Fibroblast of skin of back (primary cell): ENCODE measurements at regions not wholly inside any gene's neighbourhood (a gene's known extent, or its start where the extent isn't known, plus 50 kb on each side); places are given as distances from the start of the nearest gene placed in this dataset.

ENCODE experiments used
- DNase-seq: peaks from one replicate; pipeline ENCODE4 v3.0.0-alpha.2; 2013

DNA sequence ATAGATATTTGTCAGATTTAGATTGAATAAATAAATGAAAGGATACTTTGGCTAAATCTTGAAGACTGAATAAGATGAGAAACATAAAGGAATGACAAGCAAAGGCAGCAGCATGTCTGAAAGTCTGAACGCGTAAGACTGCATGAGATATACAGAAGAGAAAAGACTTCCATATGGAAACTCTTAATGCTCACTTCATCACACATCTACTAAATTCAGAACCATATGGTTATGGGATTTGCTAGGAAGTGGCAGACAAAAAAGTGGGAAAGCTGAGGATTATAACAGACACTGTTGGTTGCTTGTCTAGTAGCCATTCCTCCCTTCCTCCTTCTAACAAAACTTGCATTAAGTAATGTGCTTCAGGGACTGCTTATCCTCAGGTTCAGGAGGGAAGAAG is 446.7 kb downstream of the KCTD12 start:
- DNase-seq = no peak

DNA sequence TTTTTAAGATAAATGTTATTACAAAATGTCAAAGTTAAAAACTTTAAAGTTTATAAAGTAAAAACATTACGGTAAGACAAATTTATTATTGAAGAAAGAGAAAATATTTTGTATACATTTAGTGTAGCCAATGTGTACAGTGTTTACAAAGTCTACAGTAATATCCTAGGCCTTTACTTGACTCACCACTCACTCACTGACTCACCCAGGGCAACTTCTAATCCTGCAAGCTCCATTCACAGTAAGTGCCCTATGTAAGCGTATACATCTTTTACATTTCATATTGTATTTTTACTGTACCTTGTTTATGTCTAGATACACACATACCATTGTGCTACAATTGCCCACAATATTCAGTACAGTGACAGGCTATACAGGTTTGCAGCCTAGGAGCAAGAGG is 448.2 kb downstream of the KCTD12 start:
- peak; percentile 28 for DNase-seq

DNA sequence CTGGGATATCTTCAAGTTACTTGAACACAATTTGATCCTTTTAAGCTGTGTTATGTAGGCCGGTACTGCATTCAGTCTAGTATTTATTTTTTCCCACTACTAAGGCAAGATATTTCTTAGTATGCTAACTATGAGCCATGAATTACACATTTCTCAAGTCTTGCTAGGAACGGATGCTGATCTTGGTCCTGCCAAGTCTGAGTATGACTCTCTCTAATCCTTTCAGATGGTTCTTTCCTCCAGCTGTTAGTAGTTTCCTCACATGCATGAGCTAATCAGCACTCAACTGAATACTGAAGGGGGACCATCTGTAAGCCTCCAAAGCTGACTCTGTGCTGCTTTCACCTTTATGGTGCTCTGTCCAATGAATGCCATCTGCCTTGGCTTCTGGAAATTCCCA is 460.3 kb downstream of the KCTD12 start:
- peak; percentile 54 for DNase-seq

DNA sequence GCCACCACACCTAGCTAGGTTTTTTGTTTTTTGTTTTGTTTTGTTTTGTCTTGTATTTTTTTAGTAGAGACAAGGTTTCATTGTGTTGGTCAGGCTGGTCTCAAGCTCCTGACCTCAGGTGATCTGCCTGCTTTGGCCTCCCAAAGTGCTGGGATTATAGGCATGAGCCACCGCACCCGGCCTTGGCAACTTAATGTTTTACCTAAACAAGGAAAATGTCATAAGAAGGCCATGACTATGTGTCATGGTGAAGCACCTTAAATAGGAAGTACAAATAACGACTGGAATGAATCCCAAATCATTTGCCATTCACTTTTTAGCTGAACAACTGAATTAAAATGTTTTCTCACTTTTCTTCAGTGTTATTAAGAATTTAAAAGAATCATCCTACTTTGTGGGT is 465.2 kb downstream of the KCTD12 start:
- no peak for DNase-seq

DNA sequence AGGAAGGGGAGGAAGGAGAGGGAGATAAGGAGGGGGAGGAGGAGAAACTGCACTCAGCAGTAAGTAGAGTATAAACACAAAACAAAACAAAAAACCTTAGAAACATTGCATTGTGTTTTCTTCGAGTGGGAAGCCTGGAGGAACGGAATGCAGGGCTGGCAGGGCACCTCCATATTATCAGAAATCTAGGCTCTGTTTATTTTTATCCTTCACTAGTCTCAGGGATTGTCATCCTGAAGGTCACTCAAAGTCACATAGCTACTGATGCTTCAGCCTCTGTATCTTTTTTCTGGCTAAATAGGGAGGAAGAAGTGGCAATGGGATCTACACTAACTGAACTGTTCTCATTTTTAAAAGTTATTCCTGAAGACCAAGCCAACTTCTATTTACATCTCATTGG is 467.8 kb downstream of the KCTD12 start:
- no peak for DNase-seq

DNA sequence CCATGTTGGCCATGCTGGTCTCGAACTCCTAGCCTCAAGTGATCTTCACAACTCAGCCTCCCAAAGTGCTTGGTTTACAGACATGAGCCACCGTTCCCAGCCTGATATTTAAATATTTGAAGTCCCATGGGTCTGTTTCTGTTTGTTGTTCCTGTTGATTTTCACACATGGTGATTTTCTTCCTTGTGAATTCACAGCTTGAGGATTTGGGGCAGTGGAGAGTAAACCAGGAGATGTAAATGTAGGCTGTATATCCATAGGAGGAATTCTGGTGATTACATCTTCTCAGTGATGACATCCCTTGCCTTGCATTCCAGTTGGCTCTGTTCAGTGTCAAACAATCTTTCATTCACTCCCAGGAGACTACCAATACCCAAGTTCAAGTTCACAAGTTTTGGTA is 471.9 kb downstream of the KCTD12 start:
- peak; percentile 13 for DNase-seq

DNA sequence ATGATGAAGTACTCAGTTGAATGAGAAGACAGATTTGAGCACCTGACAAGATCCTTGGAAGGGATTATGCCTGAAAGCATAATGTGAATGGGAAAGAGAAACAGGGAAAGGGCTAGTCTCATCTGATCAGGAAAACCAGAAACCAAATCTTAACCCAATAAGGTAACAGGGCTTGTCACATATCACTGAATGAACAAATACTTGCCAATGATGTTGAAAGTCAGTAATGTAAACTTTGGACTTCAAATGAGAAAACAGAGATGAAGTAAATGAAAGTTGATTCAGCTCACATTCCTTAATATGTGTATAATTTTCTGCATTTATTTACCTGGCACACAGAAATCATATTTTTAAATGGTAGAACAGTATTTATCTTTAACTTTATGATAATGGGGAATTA is 480.0 kb downstream of the KCTD12 start:
- no peak for DNase-seq

DNA sequence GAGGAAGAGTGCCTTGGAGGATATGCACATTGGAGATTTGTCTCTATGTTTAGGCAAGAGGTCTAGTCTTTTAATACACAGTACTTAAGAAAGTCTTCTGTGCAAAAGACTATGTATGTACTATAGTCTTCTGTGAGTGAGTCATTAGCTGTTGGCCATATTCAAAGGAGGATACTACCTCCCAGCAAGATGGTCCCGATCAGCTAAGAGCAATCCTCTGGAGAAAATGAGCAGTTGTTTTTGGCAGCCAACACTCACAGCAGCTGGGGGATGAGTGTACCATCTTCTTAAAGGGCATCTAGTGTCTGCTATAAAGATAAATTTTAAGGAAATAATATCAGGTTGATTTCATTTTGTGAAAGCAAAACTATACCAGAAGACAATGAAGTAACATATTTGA is 487.8 kb downstream of the KCTD12 start:
- peak; percentile 73 for DNase-seq

DNA sequence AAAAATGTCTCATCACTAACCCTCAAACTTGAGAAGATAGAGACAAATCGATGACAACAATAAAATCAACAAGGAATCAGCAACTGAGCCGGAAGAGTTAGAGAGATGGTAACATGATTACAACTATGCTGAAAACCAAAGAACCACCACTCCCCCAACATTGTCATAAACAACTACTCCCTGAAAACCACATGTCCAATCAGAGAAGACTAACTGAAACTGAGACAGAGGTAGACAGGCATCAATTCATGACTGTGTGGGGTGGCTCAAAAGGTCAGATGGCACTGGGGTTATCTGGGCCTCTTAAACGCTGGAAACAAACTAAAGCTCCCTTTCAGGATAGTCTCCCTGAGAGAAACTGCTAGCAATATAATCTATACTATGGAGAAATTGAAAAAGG is 488.8 kb downstream of the KCTD12 start:
- DNase-seq = no peak

DNA sequence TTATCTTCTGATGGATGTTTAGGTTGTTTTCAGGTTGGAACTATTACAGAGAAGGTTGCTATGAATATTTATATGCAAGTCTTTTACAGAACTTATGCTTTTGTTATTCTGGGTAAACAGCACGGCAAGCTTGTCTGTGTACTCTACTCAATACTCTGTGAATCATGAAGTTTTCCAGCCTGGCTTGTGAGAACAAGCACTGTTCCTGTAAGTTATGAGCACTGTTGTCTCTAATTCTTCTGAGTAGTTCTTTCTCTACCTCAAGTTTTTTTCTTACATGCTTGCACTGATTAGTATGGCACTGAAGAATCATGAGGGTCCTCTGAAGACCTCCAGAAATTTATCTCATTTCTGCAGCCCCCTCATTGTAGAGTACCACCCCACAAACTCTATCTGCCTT is 496.9 kb downstream of the KCTD12 start:
- no peak for DNase-seq

DNA sequence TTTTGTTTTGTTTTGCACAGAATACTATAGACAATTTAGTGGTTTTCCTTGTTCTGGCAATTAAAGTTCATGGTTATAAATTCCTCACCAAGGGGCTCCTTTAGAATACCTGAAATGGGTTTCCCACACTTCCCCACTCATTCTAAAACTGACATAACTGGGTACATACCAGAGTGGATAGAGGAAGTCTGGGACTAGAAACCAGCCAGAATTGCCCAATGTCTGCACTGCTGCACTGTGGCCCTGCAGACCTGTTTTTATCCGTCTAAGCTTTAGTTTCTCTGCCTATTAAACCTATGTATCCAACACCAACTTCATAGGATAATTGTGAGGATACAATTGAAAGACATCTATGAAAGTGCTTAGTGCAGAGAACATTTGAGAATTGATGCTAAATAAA is 498.6 kb downstream of the KCTD12 start:
- no peak for DNase-seq

DNA sequence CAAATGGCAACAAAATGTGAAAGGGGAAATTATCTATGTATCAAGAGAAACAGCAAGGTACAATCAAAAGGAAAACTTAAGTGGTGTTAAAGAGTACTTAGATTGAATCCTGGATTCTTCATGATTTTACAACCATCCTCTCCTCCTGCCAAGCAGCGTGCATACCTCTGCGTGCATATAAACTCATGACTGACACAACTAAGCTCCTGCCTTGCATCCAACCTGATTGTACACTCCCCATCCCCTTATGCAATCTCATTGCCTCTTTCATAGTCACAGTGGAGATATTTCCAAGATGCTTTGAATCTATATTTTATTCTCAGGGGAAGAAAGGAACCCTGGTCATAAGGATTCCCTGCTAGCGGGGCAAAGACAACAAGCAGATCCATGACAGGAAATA is 499.9 kb downstream of the KCTD12 start:
- no peak for DNase-seq

DNA sequence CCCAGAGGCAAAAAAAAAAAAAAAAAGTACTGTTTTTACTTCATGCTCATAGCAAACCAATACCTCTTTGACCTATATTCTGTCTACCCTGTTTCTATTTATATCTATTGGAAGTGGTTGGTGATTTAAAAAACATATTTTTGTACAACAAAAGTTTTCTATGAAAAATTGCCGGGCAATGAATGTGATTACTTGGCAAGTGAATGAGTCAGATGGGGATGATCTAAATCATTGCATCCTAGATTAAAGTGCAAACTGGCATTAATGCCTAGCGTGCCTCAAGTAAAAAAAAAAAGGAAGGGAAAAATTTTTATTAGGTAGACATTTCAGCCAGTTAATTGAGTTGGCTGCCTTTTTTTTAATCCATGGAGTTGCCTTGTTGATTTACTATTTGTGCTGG is 500.6 kb downstream of the KCTD12 start:
- peak; percentile 24 for DNase-seq

DNA sequence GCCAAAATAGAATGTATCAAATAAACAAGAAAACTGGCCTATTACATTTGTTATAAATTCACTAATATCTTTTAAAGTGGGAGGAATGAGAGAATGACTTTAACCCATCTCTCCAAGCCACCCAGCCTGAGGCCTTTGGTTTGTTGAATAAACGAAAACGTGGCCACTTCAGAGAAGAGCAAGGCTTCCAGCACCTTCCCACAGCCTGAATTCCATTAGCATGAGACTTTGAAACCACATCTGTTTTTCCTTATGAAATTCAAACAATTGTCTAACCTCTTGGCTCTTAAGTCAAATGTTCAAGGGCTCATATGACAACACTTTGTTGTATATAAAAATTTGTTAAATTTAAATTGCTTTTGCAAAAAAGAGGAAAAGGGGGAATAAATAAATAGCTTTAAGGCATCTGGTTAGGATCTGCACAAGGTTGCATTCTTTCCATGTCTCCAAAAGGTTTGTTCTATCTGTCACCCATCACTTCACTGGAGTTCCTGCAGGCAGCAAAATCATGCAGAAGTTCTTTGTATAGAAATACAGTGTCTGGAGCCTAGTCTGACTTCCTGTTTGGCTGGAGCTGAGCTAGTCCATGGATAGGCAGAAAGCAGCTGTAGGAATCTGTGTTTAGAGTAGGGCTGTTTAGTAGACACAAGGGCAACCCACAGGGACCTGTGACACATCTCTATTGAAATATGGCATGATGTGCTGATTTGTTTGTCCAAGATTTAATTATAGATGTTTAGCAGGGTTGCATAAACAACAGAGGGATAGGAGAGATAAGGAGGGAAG is 502.3 kb downstream of the KCTD12 start:
- DNase-seq = peak; percentile 94

DNA sequence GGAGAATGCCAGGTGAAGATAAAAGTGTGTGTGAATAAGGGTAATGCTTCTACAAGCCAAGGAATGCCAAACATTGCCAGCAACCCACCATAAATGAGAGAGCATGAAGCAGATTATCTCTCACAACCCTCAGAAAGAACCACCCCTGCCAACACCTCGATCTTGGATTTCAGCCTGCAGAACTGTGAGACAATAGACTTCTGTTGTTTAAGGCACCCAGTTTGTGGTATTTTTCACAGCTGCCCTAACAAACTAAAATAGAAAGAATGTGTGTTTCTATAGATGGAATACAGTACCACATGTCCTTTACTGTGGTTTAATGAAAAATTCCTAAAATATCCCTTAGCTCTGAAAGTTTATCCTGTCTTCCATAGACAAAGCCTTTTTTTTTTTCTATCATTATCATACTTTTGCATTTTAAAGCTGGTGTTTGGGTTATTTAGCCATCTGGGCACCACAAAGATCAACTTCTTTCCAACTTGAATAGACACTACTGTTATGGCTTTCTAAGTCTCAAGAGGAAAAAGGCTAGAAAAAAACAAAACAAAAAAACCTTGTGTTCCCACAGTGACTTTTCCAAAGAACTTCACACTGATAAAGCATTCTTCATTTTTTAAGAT is 505.6 kb downstream of the KCTD12 start:
- DNase-seq = peak; percentile 69

DNA sequence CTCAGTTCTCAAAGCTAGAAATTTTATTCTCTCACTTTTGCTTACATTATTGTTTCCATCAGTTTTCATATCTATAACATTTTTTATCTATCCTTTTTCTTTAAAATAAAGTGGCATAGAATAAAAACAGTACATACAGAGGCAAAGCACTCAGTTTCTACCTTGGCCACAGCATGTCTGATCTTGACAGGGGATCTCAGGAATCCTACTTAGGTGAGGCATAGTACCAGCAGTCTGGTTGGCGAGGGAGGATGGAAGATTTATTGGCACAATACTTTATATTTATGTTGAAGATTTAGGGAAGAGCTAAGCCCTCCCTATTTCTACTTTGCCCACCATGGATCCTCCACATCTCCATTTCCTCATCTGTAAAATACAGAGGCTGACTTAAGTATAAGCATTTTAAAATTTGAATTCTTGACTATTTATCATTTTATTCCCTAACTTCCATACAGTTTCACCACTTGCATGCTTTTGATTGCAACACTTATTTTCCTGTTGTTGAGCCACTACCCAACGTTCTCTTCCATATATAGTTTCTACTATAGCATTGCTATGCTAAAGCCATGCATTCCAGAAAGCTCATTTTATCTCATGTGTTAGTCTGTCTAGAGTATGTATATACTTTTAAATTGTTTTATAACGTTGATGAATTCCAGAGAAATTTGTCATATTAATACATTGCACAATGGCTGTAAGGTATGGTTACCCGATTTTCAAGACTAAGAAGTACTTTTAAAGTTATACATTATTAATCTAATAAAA is 506.7 kb downstream of the KCTD12 start:
- DNase-seq = no peak

DNA sequence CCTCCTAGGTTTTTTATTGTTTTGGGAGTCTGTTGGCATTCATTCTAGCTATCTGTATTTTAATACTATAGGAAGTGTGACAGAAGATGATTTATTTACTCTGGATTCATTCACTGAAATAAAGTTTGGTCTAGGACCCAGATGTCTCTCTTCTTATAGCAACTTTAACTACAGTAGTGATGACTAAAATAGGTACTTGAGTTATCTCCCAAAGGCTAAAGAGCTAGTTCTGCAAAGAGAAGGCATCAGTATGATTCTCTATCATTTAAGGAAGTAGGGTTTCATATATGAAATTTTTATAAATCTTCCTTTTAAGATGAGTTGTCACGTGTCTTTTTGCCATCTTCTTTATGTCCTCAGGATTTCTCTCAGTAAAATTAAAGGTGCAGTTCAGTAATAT is 507.4 kb downstream of the KCTD12 start:
- no peak for DNase-seq

DNA sequence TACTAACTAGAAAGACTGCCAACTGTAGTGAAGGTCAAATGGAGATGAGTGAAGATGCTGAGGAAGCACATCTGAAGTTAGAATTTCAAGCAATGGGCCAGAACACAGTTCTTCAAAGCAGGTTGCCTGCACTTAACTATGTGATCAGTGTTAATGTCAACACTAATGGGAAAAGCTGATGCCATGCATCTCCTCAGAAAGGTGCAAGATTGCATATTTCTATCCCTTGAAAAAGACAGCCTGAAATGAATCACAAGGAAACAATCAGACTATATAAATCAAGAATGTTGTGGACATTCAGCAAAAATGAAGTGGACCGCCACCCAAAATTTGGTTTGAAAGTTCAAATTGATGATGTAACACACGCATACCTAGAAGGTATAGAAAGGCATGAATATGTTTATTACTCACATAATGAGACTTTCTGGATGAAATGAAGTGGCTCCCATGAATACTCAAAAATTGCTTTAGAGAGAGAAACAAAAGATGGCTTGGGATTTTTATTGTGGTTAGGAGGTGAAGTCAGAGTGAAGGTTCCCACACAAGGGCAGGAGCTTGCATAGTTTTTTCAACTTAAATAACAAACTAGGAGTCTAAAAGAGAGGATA is 522.4 kb downstream of the KCTD12 start:
- no peak for DNase-seq

DNA sequence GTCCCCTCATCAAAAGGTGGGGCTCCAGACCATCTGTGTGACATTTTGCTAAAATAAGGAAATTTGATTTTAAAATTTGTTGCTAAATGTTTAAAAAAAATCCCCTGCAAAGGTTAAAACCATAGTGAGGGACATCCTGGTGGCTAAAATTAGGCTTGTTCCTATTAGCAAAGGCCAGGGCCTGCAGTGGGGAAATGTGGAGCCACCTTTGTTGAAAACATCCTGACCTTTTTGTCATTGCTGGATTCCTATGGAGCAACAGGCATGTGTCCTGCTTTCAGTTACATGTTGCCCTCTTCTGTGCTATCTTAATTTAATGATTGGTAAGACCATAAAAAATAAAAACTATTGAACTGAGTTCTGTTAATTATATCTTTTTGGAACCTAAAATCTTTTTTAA is 524.3 kb downstream of the KCTD12 start:
- no peak for DNase-seq

DNA sequence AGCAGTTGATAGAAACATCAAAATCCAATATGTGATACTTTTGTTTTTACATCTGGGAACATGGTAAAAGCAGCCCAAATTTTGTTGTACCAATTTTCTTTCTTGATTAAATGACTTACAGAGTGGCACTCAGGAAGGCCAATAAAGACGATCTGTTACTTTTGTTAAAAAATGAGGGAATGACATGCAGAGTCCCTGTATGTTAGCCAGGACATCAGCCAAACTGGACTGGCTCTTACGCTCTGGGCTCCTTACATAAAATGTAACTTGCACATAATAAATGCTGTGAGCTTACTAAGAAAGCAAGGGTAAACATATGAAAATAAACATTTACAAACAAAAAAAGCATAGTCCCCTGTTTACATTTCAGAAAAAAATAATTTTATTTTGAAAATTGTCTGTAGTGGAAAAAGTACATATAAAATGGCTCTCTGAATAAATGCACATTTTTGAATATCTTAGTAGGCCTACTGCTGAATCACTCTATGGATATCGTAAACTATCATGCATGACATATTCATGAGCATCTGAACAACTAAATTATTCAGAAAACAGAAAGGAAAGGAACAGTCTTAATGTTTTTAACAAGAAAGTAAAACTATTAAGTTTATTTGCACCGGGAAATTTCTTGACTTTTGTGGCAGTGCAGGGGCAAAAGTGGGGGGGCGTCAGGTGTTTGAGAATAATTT is 534.5 kb downstream of the KCTD12 start:
- no peak for DNase-seq

DNA sequence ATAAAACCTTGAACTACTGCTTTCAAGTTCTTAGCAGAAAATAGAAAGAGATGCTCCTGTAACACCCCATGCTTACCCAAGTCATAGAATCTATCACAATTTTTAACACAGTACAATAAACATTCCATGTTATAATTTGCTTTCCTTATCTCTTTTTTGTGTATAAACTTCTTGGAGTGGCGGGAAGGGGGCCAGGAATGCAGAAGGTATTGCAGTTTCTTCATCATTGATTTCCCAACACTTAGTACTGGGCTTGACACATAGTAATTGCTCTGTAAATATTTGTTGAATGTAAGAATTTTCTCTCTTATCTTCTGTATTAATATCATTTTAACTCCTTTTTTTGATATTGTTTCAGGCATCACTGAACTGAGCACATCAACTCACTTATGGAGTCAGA is 535.8 kb downstream of the KCTD12 start:
- DNase-seq = no peak

DNA sequence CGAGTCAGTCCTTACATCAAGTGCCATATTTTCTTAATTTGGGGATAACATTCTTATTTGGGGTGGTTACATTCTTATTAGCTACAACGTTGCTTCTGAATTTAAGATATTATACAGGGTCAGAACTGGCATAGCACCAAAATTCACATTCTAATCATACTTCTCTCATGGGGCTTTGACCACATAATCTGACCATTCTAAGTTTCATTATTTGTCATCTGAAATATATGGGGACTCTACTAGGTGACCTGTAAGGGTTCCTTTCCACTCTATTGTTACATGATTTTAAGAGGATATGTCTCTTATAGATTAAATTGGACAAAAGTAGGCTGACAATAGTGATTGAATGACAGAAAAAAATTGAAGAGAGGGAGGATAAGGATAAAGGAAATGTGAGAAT is 536.5 kb downstream of the KCTD12 start:
- DNase-seq = peak; percentile 31

DNA sequence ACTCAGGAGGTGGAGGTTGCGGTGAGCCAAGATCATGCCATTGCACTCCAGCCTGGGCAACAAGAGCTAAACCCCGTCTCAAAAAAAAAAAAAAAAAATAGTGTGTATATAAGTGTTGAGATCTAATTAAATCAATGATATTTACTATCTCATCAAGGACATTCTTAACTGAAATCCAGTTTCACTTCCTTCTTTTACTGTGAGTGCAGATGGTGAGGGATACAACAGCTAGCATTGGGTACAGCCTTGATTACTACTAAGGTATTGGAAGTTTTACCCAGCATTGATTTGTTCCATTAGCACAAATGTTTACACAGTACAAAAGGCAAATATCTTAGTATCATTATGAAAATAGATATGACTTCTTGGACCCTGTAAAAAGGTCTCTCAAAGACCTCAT is 546.6 kb downstream of the KCTD12 start:
- no peak for DNase-seq
